HepG2 (cell line): ENCODE measurements at regions not wholly inside any gene's neighbourhood (a gene's known extent, or its start where the extent isn't known, plus 50 kb on each side); places are given as distances from the start of the nearest gene placed in this dataset.

ENCODE experiments used
- ARNT ChIP-seq: fragments of 450-650 bp; IDR thresholded peaks from 2 replicates; pipeline ENCODE4 v1.6.1; 2017
- ATF7-NPFF ChIP-seq: sonication (generic); formaldehyde crosslinking; IDR thresholded peaks from 2 replicates; pipeline ENCODE4 v1.8.1; 2023; ENCODE audit warnings: mild to moderate bottlenecking, low read depth, missing genetic modification reagents, moderate library complexity
- FOXJ3 ChIP-seq: sonication (generic); formaldehyde crosslinking; IDR thresholded peaks from 2 replicates; pipeline ENCODE4 v1.4.0; 2020; ENCODE audit warnings: missing genetic modification reagents, mild to moderate bottlenecking, borderline replicate concordance
- HOMEZ ChIP-seq: IDR thresholded peaks from 2 replicates; pipeline ENCODE4 v1.6.1; 2016; ENCODE audit warnings: low read depth
- MAFF ChIP-seq: IDR thresholded peaks from 2 replicates; pipeline ENCODE4 v1.6.1; 2011; ENCODE audit warnings: low read depth, low read length, improper control_type of control experiment
- MBNL3 ChIP-seq: fragments of 250-450 bp; sonication (Bioruptor Pico); conservative IDR thresholded peaks from 2 replicates; pipeline ENCODE4 v1.8.0; 2022; ENCODE audit warnings: mild to moderate bottlenecking, inconsistent platforms
- NAIF1 ChIP-seq: sonication (generic); formaldehyde crosslinking; IDR thresholded peaks from 2 replicates; pipeline ENCODE4 v1.5.0; 2020; ENCODE audit warnings: mild to moderate bottlenecking, missing genetic modification reagents, borderline replicate concordance
- NFE2L1 ChIP-seq: sonication (generic); formaldehyde crosslinking; IDR thresholded peaks from 2 replicates; pipeline ENCODE4 v1.4.0; 2020; ENCODE audit warnings: missing genetic modification reagents, mild to moderate bottlenecking, borderline replicate concordance
- PRDM10 ChIP-seq: sonication (generic); formaldehyde crosslinking; IDR thresholded peaks from 2 replicates; pipeline ENCODE4 v1.4.0; 2020; ENCODE audit warnings: low read depth, missing genetic modification reagents
- RAD51 ChIP-seq: fragments of 450-650 bp; IDR thresholded peaks from 2 replicates; pipeline ENCODE4 v1.6.1; 2016; ENCODE audit warnings: borderline replicate concordance
- RCOR2 ChIP-seq: IDR thresholded peaks from 2 replicates; pipeline ENCODE4 v1.6.1; 2016; ENCODE audit warnings: missing biosample characterization, missing genetic modification reagents
- SIN3B ChIP-seq: fragments of 150-350 bp; IDR thresholded peaks from 2 replicates; pipeline ENCODE4 v1.6.1; 2014; ENCODE audit warnings: low read length
- SMARCC2 ChIP-seq: fragments of 450-650 bp; IDR thresholded peaks from 2 replicates; pipeline ENCODE4 v1.6.1; 2017; ENCODE audit warnings: antibody characterized with exemption, mild to moderate bottlenecking
- ZBTB10 ChIP-seq: sonication (generic); formaldehyde crosslinking; IDR thresholded peaks from 2 replicates; pipeline ENCODE4 v1.4.0; 2020; ENCODE audit warnings: missing genetic modification reagents, borderline replicate concordance
- ZBTB34 ChIP-seq: sonication (generic); formaldehyde crosslinking; IDR thresholded peaks from 2 replicates; pipeline ENCODE4 v1.8.0; 2022; ENCODE audit warnings: mild to moderate bottlenecking, missing genetic modification reagents
- ZBTB7A ChIP-seq: sonication (generic); formaldehyde crosslinking; IDR thresholded peaks from 2 replicates; pipeline ENCODE4 v1.8.0; 2022; ENCODE audit warnings: mild to moderate bottlenecking, missing genetic modification reagents
- ZNF326 ChIP-seq: sonication (generic); formaldehyde crosslinking; IDR thresholded peaks from 2 replicates; pipeline ENCODE4 v1.4.0; 2020; ENCODE audit warnings: missing genetic modification reagents, borderline replicate concordance
- ZNF362 ChIP-seq: sonication (generic); formaldehyde crosslinking; IDR thresholded peaks from 2 replicates; pipeline ENCODE4 v1.4.0; 2020; ENCODE audit warnings: missing genetic modification reagents, mild to moderate bottlenecking, borderline replicate concordance

- no peak for TF ChIP-seq MAFF
- TF ChIP-seq HOMEZ: peak; percentile 97
- no peak for TF ChIP-seq PRDM10 (CRISPR knock-in tag)
- TF ChIP-seq ARNT: no peak
- TF ChIP-seq ZNF326 (CRISPR knock-in tag): no peak
- TF ChIP-seq RAD51: no peak
- no peak for TF ChIP-seq ZBTB34
- TF ChIP-seq ZBTB7A (CRISPR knock-in tag): no peak
- TF ChIP-seq MBNL3: no peak
- no peak for TF ChIP-seq NFE2L1 (CRISPR knock-in tag)
- TF ChIP-seq ATF7-NPFF: no peak
- TF ChIP-seq SMARCC2: no peak
- TF ChIP-seq NAIF1 (CRISPR knock-in tag): no peak
- TF ChIP-seq ZBTB10 (CRISPR knock-in tag): no peak
- peak; percentile 42; the same call in 1 of the 2 replicates for TF ChIP-seq RCOR2 (CRISPR knock-in tag)
- TF ChIP-seq FOXJ3 (CRISPR knock-in tag): no peak; the same call in 1 of the 2 replicates
- no peak for TF ChIP-seq SIN3B
- no peak for TF ChIP-seq ZNF362 (CRISPR knock-in tag)
Measured at GRCh38 chr3:30292192-30292893, 314.1 kb upstream of the TGFBR2 start (continued).
